NB4 (cell line): ENCODE measurements at regions not wholly inside any gene's neighbourhood (a gene's known extent, or its start where the extent isn't known, plus 50 kb on each side); places are given as distances from the start of the nearest gene placed in this dataset.
"Not testable (repeated sequence)": the region's sequence is repeated elsewhere in the genome, so short reads cannot be mapped to it uniquely, and the experiment has no call there.

Source experiments
- MYC ChIP-seq: IDR thresholded peaks from 2 replicates; pipeline ENCODE4 v1.6.1; 2011; ENCODE audit warnings: low read depth, low read length
- POLR2A ChIP-seq: IDR thresholded peaks from 2 replicates; pipeline ENCODE4 v1.6.1; 2011; ENCODE audit warnings: mild to moderate bottlenecking; ENCODE audit not compliant: insufficient read length; ENCODE audit errors: extremely low read depth
- TF ChIP-seq, protein P1 (sequence below): IDR thresholded peaks from one replicate; pipeline ENCODE4 v1.5.1; 2012; ENCODE audit warnings: low read depth, low read length
- TF ChIP-seq, protein P2 (sequence below): IDR thresholded peaks from 2 replicates; pipeline ENCODE4 v1.6.1; 2011; ENCODE audit warnings: low read depth, low read length

DNA sequence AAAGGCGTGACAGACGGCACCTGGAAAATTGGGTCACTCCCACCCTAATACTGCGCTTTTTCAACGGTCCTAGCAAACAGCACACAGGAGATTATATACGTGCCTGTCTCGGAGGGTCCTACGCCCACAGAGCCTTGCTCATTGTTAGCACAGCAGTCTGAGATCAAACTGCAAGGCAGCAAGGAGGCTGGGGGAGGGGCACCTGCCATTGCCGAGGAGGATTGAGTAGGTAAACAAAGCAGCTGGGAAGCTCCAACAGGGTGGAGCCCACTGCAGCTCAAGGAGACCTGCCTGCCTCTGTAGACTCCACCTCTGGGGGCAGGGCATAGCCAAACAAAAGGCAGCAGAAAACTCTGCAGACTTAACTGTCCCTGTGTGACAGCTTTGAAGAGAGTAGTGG is 543.0 kb upstream of the MIS18BP1 start:
- TF ChIP-seq, protein P1, sequence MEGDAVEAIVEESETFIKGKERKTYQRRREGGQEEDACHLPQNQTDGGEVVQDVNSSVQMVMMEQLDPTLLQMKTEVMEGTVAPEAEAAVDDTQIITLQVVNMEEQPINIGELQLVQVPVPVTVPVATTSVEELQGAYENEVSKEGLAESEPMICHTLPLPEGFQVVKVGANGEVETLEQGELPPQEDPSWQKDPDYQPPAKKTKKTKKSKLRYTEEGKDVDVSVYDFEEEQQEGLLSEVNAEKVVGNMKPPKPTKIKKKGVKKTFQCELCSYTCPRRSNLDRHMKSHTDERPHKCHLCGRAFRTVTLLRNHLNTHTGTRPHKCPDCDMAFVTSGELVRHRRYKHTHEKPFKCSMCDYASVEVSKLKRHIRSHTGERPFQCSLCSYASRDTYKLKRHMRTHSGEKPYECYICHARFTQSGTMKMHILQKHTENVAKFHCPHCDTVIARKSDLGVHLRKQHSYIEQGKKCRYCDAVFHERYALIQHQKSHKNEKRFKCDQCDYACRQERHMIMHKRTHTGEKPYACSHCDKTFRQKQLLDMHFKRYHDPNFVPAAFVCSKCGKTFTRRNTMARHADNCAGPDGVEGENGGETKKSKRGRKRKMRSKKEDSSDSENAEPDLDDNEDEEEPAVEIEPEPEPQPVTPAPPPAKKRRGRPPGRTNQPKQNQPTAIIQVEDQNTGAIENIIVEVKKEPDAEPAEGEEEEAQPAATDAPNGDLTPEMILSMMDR, result not testable (repeated sequence)
- not testable (repeated sequence) for TF ChIP-seq POLR2A, MYC
- TF ChIP-seq, protein P2, sequence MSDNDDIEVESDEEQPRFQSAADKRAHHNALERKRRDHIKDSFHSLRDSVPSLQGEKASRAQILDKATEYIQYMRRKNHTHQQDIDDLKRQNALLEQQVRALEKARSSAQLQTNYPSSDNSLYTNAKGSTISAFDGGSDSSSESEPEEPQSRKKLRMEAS, result not testable (repeated sequence)
